SK-N-SH (cell line): ENCODE measurements at regions not wholly inside any gene's neighbourhood (a gene's known extent, or its start where the extent isn't known, plus 50 kb on each side); places are given as distances from the start of the nearest gene placed in this dataset.

Experiments used
- EP300 ChIP-seq, 2 experiments: IDR thresholded peaks; 2 replicates each; pipeline versions ENCODE4 v1.4.0 to v1.6.1; 2012; ENCODE audit warnings: borderline replicate concordance in 1 of 2, low read depth in 1 of 2, low read length in 1 of 2
- MXI1 ChIP-seq: IDR thresholded peaks from 2 replicates; pipeline ENCODE4 v1.6.1; 2012; ENCODE audit warnings: mild to moderate bottlenecking, low read depth, low read length, improper control_type of control experiment
- RCOR1 ChIP-seq: fragments of 150-350 bp; IDR thresholded peaks from 2 replicates; pipeline ENCODE4 v1.6.1; 2017; ENCODE audit warnings: antibody characterized with exemption, low read length
- YY1 ChIP-seq: IDR thresholded peaks from 2 replicates; pipeline ENCODE4 v1.4.0; 2012; ENCODE audit warnings: low read depth, mild to moderate bottlenecking

GRCh38 chr3:103660810-103661209 lies 1226.0 kb downstream of the ZPLD1 start:
- TF ChIP-seq EP300 (IDR thresholded peaks at IDR 0.05; ENCODE audit: borderline replicate concordance in 1 of 2, low read depth in 1 of 2, low read length in 1 of 2) (no peak), RCOR1 (no peak), YY1 (no peak), MXI1 (no peak)
